Endothelial cell (in vitro differentiated cells): ENCODE measurements at regions not wholly inside any gene's neighbourhood (a gene's known extent, or its start where the extent isn't known, plus 50 kb on each side); places are given as distances from the start of the nearest gene placed in this dataset.
A peak's percentile ranks its signal among the peaks of the same experiment; 100 is the strongest.

ENCODE experiments used
- DNase-seq: peaks from one replicate; pipeline ENCODE4 v3.0.0; 2021; ENCODE audit warnings: low spot score
- H3K27ac Mint-ChIP-seq: one replicate; pipeline ENCODE4 v1.8.0; 2021; ENCODE audit warnings: mixed read lengths, inconsistent platforms; ENCODE audit not compliant: unreplicated experiment
- H3K27me3 Mint-ChIP-seq: one replicate; pipeline ENCODE4 v1.8.0; 2021; ENCODE audit warnings: mild to moderate bottlenecking, moderate library complexity, mixed read lengths, inconsistent platforms; ENCODE audit not compliant: unreplicated experiment
- H3K36me3 Mint-ChIP-seq: one replicate; pipeline ENCODE4 v1.8.0; 2021; ENCODE audit warnings: mild to moderate bottlenecking, low read depth, mixed read lengths, inconsistent platforms; ENCODE audit not compliant: unreplicated experiment
- H3K4me1 Mint-ChIP-seq: one replicate; pipeline ENCODE4 v1.8.0; 2021; ENCODE audit warnings: mild to moderate bottlenecking, mixed read lengths, inconsistent platforms; ENCODE audit not compliant: unreplicated experiment
- H3K4me3 Mint-ChIP-seq: one replicate; pipeline ENCODE4 v1.8.0; 2021; ENCODE audit warnings: mild to moderate bottlenecking, mixed read lengths, inconsistent platforms; ENCODE audit not compliant: unreplicated experiment
- H3K9me3 Mint-ChIP-seq: one replicate; pipeline ENCODE4 v1.8.0; 2021; ENCODE audit warnings: mixed read lengths, inconsistent platforms; ENCODE audit not compliant: unreplicated experiment
- TF ChIP-seq, protein P1 (sequence below): fragments of 200-600 bp; sonication (generic); IDR thresholded peaks from one replicate; pipeline ENCODE4 v1.5.0; 2021; ENCODE audit warnings: antibody characterized with exemption; ENCODE audit not compliant: unreplicated experiment

DNA sequence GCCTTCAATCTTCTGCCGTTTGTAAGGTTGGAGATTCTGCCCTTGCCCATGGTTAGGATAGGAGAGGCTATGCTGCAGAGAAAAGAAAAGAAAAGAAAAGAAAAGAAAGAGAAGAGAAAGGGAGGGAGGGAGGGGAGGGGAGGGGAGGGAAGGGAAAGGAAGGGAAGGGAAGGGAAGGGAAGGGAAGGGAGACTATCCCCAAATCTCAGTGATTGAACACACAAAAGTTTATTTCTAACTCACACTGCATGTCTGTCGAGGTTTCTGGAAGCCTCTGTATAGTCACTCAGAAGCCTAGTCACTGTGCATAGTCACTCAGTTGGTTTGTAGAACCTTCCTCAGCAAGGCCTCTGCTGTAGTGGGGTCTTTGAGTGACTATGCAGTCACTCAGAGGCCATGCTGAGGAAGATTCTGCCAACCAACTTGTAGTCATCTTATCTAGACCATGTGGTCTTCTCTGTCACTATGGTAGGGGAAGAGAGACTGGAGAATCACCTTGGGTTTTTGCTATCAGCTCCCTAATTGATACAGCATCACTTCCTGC is 52.3 kb upstream of the ABCC9 start:
- TF ChIP-seq, protein P1, sequence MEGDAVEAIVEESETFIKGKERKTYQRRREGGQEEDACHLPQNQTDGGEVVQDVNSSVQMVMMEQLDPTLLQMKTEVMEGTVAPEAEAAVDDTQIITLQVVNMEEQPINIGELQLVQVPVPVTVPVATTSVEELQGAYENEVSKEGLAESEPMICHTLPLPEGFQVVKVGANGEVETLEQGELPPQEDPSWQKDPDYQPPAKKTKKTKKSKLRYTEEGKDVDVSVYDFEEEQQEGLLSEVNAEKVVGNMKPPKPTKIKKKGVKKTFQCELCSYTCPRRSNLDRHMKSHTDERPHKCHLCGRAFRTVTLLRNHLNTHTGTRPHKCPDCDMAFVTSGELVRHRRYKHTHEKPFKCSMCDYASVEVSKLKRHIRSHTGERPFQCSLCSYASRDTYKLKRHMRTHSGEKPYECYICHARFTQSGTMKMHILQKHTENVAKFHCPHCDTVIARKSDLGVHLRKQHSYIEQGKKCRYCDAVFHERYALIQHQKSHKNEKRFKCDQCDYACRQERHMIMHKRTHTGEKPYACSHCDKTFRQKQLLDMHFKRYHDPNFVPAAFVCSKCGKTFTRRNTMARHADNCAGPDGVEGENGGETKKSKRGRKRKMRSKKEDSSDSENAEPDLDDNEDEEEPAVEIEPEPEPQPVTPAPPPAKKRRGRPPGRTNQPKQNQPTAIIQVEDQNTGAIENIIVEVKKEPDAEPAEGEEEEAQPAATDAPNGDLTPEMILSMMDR, result no peak
- Mint-ChIP-seq H3K4me3 (no peak overlapping the region), H3K36me3 (no peaks in the 10 kb centered on the region)

DNA sequence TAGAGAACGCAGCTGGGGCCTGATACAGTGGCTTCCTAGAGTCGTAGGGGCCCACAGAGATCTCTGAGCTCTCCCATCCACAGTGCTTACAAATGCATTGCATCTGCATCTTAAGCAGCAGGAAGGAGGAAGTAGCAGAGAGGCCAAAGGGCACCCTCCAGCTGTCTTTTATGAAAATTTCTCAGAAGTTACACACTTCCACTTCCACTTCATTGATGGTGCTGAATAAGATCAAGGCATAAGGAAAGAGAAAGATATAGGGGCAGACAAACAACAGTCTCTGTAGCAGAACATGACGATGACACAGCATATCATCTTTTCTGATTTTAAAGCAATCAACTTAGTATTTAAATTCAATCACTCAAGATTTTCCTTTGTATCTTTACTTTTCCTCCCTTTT is 51.6 kb upstream of the ABCC9 start:
- H3K27me3 Mint-ChIP-seq, result no peaks in the 10 kb centered on the region
- H3K4me3 Mint-ChIP-seq, result no peak overlapping the region
- H3K4me1 Mint-ChIP-seq, result peaks cover 9% of the 10 kb centered on the region
- peak overlapping the region; percentile 67 for H3K27ac Mint-ChIP-seq
- no peaks in the 10 kb centered on the region for H3K36me3 Mint-ChIP-seq
- H3K9me3 Mint-ChIP-seq, result no peaks in the 10 kb centered on the region
- DNase-seq, result no peak
- TF ChIP-seq, protein P1, result no peak

More for the DNA sequence above, 52.3 kb upstream of the ABCC9 start:
- H3K9me3 Mint-ChIP-seq, result no peaks in the 10 kb centered on the region
- H3K4me1 Mint-ChIP-seq, result peaks cover 9% of the 10 kb centered on the region
- H3K27ac Mint-ChIP-seq, result peak overlapping the region; percentile 67
- no peak for DNase-seq
- H3K27me3 Mint-ChIP-seq, result no peaks in the 10 kb centered on the region

DNA sequence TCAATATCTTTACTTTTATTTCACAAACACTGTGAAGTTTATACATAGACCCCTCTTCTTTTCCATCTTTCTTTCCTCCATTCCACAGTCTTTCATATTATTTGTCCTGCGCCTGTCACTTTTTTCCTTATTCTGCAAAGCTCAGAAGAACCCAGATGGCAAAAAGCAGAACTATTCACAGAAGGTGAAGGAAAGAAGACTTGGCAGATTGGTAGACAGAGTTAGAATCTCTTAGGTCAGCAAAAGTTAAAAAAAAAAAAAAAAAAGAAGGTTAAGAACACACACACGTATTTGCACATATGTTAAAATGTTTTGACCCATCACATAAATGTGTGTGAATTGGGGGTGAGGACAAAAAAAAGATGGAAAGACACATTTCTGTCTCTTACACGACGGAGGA is 50.3 kb upstream of the ABCC9 start:
- H3K27me3 Mint-ChIP-seq, result no peaks in the 10 kb centered on the region
- no peak overlapping the region for H3K27ac Mint-ChIP-seq
- H3K4me1 Mint-ChIP-seq, result peaks cover 17% of the 10 kb centered on the region
- TF ChIP-seq, protein P1, result no peak
- no peak overlapping the region for H3K4me3 Mint-ChIP-seq
- H3K9me3 Mint-ChIP-seq, result no peaks in the 10 kb centered on the region
- no peak for DNase-seq
- no peaks in the 10 kb centered on the region for H3K36me3 Mint-ChIP-seq
